ENCODE measurements at regions not wholly inside any gene's neighbourhood (a gene's known extent, or its start where the extent isn't known, plus 50 kb on each side); places are given as distances from the start of the nearest gene placed in this dataset.

DNA sequence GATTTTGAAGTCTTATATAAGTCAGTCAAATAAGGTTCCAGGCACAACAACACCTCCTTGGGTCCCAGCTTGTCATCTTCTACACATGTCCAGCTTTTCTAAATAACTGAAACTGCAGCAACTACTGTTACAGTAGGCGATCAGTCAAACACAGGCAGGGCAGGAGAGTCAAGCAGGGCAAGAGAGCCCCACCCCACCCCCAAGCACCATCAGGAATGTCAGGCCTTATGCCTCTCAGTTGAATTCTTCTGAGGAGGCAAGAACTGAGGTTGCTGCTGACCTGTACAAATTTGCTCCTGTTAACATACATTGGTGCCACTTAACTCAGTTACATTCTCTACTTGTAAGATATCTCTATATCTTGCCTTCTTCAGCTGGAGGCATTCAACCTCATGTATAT lies 608.8 kb upstream of the PCDH10 start:
- no peak for DNase-seq (ENCODE audit: low read depth in 2 of 2)

DNA sequence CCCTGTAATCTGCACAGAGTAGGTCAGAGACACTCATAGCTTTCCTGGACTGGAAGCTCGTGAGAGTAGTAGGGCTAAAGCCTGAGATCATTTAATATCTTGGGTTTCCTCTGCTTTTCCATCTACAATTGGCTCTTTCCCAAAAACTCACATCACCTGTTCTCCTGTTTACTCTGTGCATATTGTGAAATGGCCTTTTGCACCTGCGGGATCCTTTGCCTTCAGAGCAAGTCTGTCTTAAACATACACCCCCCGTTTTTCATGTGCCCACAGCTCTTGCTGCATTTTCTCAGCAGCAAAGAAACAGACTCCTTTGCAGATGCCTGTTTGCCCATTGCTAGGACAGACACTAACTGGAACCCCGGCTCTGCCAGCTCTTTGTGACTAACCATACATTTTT lies 608.3 kb upstream of the PCDH10 start:
- DNase-seq (ENCODE audit: low read depth in 2 of 2) = no peak

DNA sequence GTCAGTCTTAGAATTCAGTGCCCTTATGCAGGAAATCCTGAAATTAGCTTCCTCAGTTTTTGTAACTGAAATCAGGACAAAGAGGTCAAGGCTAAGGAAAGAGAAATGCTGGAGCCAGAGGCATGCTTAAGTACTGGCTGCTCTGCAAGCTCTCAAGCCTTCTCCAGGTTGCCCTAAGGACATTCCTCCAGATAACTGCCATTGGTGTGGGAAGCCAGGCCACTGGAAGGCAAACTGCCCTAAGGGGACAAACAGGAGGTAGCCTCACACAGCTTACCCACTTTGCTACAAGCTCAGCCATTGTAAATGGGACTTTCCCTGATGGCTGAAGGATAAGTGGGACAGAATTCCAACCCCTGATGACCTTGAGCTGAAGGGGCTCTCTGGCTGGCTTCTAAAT lies 606.9 kb upstream of the PCDH10 start:
- DNase-seq (ENCODE audit: low read depth in 2 of 2) = no peak

DNA sequence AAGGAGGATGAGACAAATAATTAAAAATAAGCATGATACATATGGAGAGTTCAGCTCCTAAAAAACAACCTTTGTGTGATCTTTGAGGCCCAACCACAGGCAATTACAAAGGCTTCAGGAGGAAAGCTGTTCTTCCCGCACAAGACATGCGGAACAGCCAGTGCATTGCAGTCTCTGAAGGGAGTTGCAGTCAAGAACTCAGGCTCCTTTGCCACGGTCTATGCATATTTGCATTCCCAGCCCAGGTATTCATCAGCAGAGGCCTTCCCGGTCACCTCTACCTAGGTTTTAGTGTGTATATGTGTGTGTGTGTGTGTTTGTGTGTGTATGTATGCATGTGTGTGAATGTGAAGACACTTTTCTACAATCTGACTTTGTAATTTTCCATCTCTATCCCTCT lies 600.6 kb upstream of the PCDH10 start:
- no peak for DNase-seq (ENCODE audit: low read depth in 2 of 2)

DNA sequence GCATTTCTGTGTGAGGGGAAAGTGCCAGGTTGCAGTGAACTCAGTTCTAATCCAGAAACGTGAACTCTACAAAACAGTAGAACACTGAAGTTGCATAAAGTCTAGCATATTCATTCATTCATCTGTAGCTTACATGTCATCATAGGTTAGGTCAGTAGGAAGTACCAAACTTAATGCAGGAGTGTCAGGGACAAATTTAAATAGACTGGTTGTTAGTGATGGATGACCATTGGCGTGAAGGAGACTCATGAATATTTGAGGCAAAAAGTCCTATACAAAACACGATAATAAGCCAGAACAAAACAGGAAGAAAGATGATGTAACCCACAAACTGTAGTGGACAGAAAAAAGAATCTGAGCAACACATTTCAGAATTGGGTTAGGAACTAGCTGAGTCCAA lies 592.8 kb upstream of the PCDH10 start:
- no peak for DNase-seq (ENCODE audit: low read depth in 2 of 2)

DNA sequence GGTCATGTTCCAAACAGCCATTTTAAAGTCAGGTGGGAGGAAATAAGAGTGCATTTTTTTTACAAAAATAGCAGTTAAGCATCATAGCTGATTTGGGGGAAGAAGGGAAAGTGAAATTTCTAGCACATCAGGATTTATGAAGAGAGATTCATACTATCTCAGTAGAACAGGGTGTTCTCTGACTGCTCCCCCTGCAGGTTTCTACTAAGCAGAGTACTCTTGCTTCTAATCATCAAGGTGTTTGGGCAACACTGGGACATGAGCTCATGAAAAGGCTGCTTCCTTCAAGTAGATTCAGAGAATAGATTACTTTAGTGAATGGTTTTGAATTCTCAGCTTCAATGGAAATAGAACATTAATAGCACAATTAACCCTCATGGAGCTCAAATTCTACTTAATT lies 591.4 kb upstream of the PCDH10 start:
- no peak for DNase-seq (ENCODE audit: low read depth in 2 of 2)

DNA sequence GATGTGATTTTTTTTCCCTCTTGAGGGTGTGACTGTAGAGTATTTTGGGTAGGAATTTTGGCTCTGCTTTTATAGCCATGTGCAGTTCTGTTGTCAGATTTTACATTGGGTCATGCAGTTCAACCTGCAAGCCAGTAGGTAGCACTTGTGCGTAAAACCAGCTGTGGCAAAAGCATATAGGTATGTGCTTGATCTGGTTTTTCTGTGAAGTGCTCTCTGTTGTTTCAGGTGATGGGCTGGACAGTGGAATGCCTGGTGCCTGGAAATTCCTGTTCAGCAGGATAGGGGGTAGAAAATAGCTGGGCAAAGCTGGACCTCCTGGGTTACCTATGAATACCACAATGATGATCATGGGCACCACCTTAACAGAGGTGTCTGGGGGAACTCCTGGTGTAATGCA lies 584.2 kb upstream of the PCDH10 start:
- DNase-seq (ENCODE audit: low read depth in 2 of 2) = no peak

DNA sequence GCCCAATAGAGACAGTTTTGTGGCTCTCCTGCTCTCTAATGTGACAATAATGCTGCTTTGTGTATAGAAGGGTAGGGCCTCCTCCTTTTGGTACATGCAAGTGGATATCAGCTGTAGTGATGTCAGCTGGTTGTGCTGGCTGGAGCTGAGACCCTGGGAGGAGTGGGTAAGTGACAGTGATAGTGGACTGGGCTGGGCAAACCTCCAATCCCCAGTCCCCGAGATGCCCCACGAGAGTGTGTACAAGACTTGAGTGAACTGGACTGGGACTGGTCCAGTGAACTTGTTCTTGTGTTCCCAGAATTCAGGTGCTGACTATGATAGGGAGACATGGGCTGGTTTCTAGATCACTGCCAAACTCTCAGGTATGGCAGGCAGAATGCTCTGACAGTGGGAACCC lies 583.6 kb upstream of the PCDH10 start:
- no peak for DNase-seq (ENCODE audit: low read depth in 2 of 2)

DNA sequence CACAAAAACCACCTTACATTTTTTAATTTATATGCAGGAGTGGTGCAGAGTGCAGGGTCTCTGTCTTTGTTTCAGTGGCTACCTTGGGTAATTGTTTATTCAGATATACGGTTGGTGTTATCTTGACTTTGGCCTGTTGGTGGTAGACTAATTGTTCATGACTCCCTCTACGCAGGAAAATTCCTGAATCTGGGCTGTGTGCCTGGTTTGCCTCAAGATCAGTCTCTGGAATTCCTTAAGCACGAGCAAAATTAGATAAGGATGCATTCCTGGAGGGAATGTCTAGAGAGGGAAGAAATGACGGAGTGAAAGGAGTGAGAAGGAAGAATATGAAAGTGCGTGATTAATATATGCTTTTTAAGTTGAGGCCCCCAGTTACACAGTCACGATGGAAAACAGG lies 576.9 kb upstream of the PCDH10 start:
- DNase-seq (ENCODE audit: low read depth in 2 of 2) = no peak

DNA sequence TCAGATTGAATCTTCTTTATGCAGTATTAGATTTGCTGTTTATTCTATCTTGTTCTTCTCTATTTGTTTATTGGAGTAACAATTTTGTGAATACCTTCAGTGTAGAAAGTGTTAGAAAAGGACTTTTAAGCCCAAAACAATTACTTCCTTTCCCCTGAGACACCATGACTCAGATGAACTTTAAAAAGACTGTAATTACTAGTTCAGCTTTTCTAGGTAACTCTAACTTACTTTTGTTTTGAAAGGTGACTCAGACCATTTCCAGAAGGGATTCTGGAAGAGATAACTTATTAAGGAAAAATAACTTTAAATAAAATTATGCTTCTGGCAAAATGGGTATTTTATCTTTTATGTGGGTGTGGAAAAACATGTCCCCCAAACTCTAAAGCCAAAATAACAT lies 561.5 kb upstream of the PCDH10 start:
- no peak for DNase-seq (ENCODE audit: low read depth in 2 of 2)

DNA sequence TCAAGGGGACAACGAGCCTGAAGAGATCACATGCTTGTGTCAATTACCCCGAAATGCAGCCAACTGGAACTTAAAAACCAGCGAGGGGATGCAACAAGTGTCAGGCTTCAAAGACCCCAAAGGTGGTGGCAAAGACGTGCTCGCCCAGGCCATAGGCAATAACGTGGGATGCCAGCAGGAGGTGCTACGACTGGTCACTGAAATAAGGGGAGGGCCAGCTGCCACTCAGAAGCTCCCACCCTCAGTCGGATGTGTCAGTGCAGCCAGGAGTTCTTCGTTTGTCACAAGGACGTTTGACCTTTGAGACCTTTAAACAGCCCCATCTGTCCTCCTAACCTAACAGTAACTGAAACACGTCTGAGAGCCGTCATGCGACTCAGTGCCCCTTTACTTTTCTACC lies 556.8 kb upstream of the PCDH10 start:
- no peak for DNase-seq (ENCODE audit: low read depth in 2 of 2)

DNA sequence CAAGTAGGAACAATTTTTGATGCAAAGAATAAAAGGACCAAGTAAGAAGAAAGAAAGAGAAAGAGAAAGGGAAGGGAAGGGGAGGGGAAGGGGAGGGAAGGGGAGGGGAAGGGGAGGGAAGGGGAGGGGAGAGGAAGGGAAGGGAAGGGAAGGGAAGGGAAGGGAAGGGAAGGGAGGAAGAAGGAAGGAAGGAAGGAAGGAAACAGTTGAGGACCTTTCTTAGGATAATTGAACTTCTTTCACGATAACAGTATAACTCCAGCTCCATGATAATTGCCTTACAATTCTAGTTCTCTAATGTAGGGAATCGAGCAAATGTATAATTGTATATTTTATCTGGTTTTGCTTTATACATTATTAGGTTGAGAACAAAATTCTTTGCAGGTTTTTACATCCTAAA lies 556.2 kb upstream of the PCDH10 start:
- DNase-seq (ENCODE audit: low read depth in 2 of 2) = no peak

DNA sequence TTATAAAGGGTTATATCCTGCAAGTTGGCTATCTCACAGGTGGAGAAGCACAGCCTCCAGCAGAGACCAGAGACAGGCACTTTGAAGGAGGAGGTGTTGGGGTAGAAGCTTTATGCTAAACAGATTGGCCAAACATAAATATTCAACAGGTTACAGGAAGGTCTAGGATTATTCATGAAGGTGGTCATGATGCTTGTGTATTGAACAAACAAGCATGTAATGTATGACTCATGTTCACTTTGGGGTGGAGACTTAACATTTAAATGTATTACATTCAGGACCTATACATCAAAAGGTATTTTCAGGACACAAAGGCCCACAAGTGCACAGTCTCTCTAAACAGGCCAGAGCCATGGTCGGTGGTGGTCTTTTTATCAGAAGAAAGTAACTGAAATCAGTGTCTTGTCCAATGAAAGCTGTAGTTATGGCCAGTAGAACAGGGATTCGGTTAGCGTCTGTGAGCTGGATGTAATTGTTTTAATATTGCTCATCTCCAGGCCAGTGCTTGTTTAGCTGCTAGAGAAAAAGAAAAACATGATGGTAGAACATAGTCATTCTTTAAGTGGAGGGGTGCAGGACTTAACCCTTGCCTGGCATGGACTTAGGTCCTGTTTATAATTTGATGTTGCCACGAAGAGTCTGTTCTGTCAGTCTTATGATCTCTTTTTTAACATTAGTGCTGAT lies 555.2 kb upstream of the PCDH10 start:
- no peak for DNase-seq (ENCODE audit: low read depth in 2 of 2)

DNA sequence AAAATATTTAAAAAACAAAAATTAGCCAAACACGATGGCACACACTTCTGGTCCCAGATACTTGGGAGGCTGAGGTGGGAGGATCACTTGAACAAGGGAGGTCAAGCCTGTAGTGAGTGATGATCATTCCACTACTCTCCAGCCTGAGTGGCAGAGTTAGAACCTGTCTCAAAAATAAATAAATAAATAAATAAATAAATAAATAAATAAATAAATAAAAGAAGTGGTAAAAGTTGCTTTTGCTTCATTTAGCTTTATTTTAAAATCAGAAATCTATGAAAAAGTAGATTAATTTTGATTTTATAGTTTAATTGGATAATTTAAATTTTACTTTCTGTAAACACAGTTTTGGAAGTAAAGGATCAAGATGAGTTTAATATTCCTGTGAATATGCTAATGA lies 552.9 kb upstream of the PCDH10 start:
- DNase-seq (ENCODE audit: low read depth in 2 of 2) = no peak

DNA sequence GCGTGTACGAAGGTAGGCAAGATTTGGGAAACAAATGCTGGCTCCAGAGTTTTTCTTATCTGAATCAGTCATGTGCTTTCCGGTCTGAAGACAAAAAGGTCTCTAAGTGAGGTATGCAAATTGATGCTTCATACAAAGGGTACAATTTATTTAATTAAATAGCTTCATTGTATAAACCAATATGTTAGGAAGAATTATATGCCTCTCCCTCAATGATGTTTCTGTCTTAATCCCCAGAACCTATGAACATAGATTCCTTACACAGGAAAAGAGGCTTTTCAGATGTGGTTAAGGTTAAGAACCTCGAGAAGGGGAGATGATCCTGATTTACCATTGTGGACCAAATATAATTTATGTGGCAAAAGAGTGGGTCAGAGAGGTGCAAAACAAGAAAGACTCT lies 543.5 kb upstream of the PCDH10 start:
- DNase-seq (ENCODE audit: low read depth in 2 of 2) = no peak

DNA sequence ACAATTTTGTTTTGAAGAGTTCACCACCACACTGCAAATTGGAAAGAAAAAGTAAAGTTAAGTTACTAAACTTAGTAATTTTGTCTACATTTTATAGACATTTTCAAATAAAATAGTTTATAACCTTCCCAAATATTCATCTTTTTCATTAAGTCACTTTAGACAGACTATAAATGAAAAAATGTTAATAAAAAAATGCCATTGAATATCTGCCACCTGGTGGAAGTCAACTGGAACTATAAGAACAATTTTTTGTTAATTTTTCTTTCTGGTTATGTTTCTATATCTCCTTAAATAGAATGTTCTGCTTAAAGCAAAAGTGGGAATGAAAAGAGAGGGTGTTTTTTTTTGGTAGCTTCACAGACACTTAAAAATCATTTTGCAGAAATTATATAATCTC lies 534.4 kb upstream of the PCDH10 start:
- peak in 1 of 2 experiments; percentile 0 for DNase-seq (ENCODE audit: low read depth in 2 of 2)

DNA sequence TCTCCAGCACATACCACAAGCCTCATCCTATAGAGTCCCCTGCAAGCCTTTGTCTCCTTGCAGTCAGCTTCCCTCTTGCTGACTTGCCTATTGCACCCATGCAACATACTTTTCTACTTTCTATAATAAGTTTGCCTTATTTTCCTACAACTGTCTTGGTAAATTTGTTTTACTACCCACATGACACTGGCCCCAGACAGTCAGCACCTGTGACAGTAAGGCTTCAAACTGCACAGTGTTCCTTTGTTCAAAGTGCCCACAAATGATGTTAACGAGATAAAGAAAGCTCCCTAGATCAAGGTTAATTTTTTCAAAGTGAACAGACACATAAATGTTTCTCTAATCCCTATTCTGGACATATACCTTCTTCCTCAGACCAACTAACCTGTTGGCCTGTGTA lies 529.1 kb upstream of the PCDH10 start:
- DNase-seq (ENCODE audit: low read depth in 2 of 2) = no peak

DNA sequence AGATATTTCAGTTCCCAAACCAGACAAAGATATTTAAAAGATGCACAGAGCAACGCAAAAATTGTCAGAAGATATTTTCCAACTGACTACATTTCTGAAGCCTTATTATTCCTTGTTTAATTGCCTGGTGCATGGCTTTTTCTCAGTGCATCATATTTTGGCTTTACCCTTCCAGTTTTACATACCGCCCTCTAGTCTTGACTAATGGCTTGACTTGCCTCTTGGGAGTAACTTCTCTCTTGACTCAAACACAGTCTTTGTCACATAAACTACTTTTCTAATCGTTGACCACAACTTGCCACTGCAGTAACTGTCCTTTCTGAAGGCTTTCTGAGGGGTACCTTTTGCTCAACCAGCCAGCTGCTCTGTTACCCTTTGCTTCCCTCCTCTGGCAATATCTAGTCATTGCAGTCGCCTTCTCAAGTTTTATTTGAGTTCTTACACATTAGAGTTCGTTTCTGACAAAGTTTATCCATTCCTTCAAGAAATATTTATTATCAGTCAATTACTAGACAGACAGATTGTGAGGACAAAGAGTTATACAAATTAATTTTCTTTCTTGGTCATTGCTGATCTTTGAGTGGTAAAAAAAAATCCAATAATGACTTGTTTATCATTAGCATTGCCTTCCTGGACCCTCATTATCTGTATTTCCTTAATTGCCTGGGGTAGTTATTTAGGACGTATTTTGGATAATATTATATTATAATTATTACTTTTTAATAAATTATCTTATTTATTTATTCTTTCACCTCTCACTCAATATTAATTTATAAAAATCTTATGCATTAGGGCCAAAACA lies 506.9 kb upstream of the PCDH10 start:
- DNase-seq (ENCODE audit: low read depth in 2 of 2) = peak; percentile 3 to 9

DNA sequence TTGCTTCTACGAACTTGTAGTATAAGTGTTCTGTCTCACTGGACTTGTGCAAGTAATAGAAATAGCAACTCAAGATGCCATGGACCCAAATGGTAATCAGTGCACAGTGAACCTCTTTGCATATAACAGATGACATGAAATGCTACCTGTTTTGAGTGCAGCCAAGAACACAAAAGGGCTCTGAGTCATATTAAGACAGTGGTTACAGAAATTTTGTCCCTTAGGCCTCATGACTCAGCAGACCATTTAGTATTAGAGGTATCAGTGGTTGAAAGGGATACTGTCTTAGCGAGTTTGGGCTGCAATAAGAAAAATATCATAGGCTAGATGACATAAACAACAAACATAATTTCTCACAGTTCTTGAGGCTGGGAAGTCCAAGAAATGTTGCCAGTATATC lies 502.9 kb upstream of the PCDH10 start:
- no peak for DNase-seq (ENCODE audit: low read depth in 2 of 2)

DNA sequence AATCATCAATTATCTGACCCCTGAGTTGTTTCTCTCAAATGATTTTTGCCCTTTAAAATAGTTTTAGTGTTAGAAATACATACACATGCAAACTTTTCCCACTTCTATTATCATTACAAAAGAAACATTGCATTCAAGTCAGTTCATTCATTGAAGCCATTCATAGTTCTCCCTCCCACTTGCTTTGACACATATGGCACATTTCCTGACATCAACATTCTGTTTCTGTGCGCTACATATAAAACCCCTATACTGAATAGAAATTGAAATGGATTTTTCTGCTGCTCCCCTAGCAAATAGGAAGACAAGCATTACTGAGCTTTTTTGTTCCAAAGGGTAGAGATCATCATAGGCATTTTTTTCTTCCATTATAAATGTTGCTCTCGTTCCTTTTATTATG lies 497.9 kb upstream of the PCDH10 start:
- DNase-seq (ENCODE audit: low read depth in 2 of 2) = no peak

DNA sequence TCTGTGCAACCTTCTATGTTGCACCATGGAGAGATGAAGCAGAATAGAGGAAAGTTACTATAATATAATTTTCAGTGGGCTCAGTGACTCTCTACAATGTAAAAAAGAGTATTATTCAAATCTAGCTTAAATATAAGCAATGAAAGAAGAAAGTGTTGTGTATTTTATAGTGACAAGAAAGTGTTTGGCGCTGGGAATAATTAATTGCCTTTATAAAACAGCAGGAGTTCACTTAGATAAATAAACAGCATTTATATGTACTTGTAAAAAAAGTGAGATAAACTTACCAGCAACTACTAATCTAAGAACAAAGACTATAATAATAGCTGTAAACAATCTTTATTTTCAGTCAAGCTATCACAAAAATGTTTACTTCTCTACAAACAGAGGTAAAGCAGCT lies 488.9 kb upstream of the PCDH10 start:
- DNase-seq (ENCODE audit: low read depth in 2 of 2) = no peak

DNA sequence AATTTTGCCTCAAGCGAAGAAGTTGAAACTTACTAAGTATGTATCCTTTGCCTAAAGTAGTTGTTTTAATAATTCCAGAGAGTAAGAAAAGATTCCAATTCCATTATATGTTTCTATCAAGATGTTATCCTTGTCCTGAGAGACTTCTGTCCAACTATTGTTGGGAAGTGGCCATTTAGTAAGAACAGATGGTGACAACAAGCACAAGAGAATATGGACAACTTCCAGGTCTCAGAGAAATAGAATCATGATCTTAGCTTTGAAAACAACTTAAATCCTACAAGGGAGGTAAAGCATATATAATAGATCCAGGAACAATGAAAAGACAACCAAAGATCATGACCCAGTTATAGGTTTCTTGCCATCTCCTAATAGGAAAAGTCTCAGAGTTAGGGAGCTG lies 486.6 kb upstream of the PCDH10 start:
- DNase-seq (ENCODE audit: low read depth in 2 of 2) = no peak

DNA sequence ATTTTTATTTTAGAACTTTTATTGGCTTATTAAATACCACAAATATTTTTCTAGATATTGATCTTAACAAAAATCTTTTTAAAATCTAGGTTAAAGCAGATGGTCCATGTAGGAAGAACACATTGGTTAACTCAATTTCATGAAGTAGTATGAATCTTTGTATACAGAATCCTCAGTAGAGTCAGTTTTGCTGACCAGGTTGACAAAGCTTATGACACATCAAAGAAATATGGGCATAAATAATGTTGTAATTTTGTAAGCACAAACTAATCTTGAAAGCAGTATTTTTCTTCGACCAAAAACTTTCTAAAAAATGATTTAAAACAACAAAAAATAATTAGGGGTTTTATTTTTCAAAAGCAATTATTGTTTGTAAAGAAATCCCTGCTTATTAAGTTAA lies 479.3 kb upstream of the PCDH10 start:
- no peak for DNase-seq (ENCODE audit: low read depth in 2 of 2)

DNA sequence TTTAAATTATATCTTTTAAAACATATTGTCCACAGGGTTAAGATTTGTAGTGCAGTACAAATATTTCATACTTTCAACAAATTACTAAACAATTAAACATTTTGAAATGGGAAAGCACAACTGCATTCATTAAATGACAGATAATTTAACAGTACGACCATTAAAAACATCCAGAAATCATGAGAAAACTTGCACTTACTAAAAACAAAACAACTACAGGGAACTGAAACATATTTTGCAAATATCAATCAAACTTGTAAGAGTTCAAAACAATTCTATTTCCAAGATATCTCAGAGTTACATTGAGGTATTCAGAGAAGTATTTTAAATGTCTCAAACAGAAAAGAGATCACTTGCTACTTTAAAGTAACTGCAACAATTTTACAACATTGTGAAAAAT lies 478.5 kb upstream of the PCDH10 start:
- DNase-seq (ENCODE audit: low read depth in 2 of 2) = no peak
